GM12878 (cell line): ENCODE measurements at regions not wholly inside any gene's neighbourhood (a gene's known extent, or its start where the extent isn't known, plus 50 kb on each side); places are given as distances from the start of the nearest gene placed in this dataset.

Source experiments
- BCL11A ChIP-seq: IDR thresholded peaks from 2 replicates; pipeline ENCODE4 v1.6.1; 2011; ENCODE audit warnings: low read depth, low read length
- BCL3 ChIP-seq: IDR thresholded peaks from 2 replicates; pipeline ENCODE4 v1.6.1; 2011; ENCODE audit warnings: borderline replicate concordance, low read depth, mild to moderate bottlenecking, moderate library complexity, low read length; ENCODE audit not compliant: insufficient read depth, poor library complexity, severe bottlenecking
- CTCF ChIP-seq, 3 experiments: IDR thresholded peaks in 2 of 3; conservative IDR thresholded peaks in 1 of 3; 2 replicates each; pipeline ENCODE4 v1.5.1; 2011; ENCODE audit warnings: low read depth in 3 of 3, low read length in 3 of 3, mild to moderate bottlenecking in 3 of 3, control low read depth in 2 of 3, moderate library complexity in 2 of 3, inconsistent platforms in 1 of 3, mixed read lengths in 1 of 3; ENCODE audit not compliant: control insufficient read depth in 2 of 3, insufficient read depth in 1 of 3; ENCODE audit errors: extremely low read depth in 1 of 3
- JUNB ChIP-seq: IDR thresholded peaks from 2 replicates; pipeline ENCODE4 v1.6.1; 2016; ENCODE audit warnings: antibody characterized with exemption, mild to moderate bottlenecking
- MTA2 ChIP-seq: fragments of 450-650 bp; IDR thresholded peaks from 2 replicates; pipeline ENCODE4 v1.6.1; 2016; ENCODE audit warnings: low read depth, mild to moderate bottlenecking, moderate library complexity
- MTA3 ChIP-seq: IDR thresholded peaks from 2 replicates; pipeline ENCODE4 v1.6.1; 2012; ENCODE audit warnings: low read length, inconsistent platforms, borderline replicate concordance
- NFIC ChIP-seq: IDR thresholded peaks from 2 replicates; pipeline ENCODE4 v1.6.1; 2012; ENCODE audit warnings: low read depth, mild to moderate bottlenecking, inconsistent platforms, low read length, moderate library complexity
- PKNOX1 ChIP-seq: fragments of 450-650 bp; IDR thresholded peaks from 2 replicates; pipeline ENCODE4 v1.6.1; 2016; ENCODE audit warnings: mild to moderate bottlenecking
- POLR2AphosphoS2 ChIP-seq: IDR thresholded peaks from 2 replicates; pipeline ENCODE4 v1.6.1; 2011; ENCODE audit warnings: low read depth, mild to moderate bottlenecking, low read length, improper control_type of control experiment, moderate library complexity
- RELB ChIP-seq: fragments of 450-650 bp; IDR thresholded peaks from 2 replicates; pipeline ENCODE4 v1.6.1; 2017; ENCODE audit warnings: low read depth, mild to moderate bottlenecking, moderate library complexity
- TCF12 ChIP-seq: IDR thresholded peaks from 2 replicates; pipeline ENCODE4 v1.6.1; 2011; ENCODE audit warnings: low read depth, mild to moderate bottlenecking, low read length
- ZBTB4 ChIP-seq: fragments of 450-650 bp; formaldehyde crosslinking; IDR thresholded peaks from 2 replicates; pipeline ENCODE4 v1.4.0; 2022; ENCODE audit warnings: mild to moderate bottlenecking, moderate library complexity
- ZBTB40 ChIP-seq: fragments of 450-650 bp; IDR thresholded peaks from 2 replicates; pipeline ENCODE4 v1.6.1; 2016; ENCODE audit warnings: mild to moderate bottlenecking, moderate library complexity, borderline replicate concordance

- TF ChIP-seq ZBTB4, result no peak
- TF ChIP-seq ZBTB40, result no peak
- TF ChIP-seq MTA2, result peak; percentile 91
- 0 out of 2 replicates have a peak, but pooled peaks have one; percentile 4 for TF ChIP-seq PKNOX1
- peak; percentile 79 for TF ChIP-seq NFIC
- TF ChIP-seq RELB, result peak; percentile 85
- peak; percentile 69; the same call in 1 of the 2 replicates for TF ChIP-seq MTA3
- peak; percentile 29 for TF ChIP-seq JUNB
- peak; percentile 85 for TF ChIP-seq BCL11A
- TF ChIP-seq TCF12, result peak; percentile 95
- TF ChIP-seq CTCF (IDR thresholded peaks at IDR 0.05 in 2 of 3, conservative IDR thresholded peaks at IDR 0.05 in 1 of 3; ENCODE audit: control insufficient read depth in 2 of 3, extremely low read depth in 1 of 3, insufficient read depth in 1 of 3, low read depth in 3 of 3, low read length in 3 of 3), result no peak
- TF ChIP-seq BCL3, result peak; percentile 26
- no peak for TF ChIP-seq POLR2AphosphoS2
Measured at GRCh38 chr7:136359333-136359903, 382.3 kb upstream of the MTPN start (continued).
